T1000 (cell line): ENCODE measurements at regions not wholly inside any gene's neighbourhood (a gene's known extent, or its start where the extent isn't known, plus 50 kb on each side); places are given as distances from the start of the nearest gene placed in this dataset.
A peak's percentile ranks its signal among the peaks of the same experiment; 100 is the strongest.

Experiments used
- DNase-seq: peaks from one replicate; lab custom pipeline; 2025; ENCODE audit warnings: mixed read lengths; lab: John Stamatoyannopoulos, UW

GRCh38 chr5:68748101-68748500, 345.7 kb upstream of the SLC30A5 start:
- DNase-seq: no peak

GRCh38 chr5:68749077-68749476, 344.7 kb upstream of the SLC30A5 start:
- no peak for DNase-seq

GRCh38 chr5:68749631-68750030, 344.2 kb upstream of the SLC30A5 start:
- DNase-seq: no peak

GRCh38 chr5:68751661-68752060, 342.2 kb upstream of the SLC30A5 start:
- DNase-seq: no peak

- no peak for DNase-seq
Measured at GRCh38 chr5:68754536-68754935, 339.3 kb upstream of the SLC30A5 start.

- no peak for DNase-seq
Measured at GRCh38 chr5:68755293-68755692, 338.5 kb upstream of the SLC30A5 start.

- DNase-seq: no peak
Measured at GRCh38 chr5:68757006-68757405, 336.8 kb upstream of the SLC30A5 start.

- DNase-seq: no peak
Measured at GRCh38 chr5:68757626-68758212, 336.1 kb upstream of the SLC30A5 start.

- DNase-seq: no peak
Measured at GRCh38 chr5:68759593-68759992, 334.2 kb upstream of the SLC30A5 start.

- no peak for DNase-seq
Measured at GRCh38 chr5:68762201-68762600, 331.6 kb upstream of the SLC30A5 start.

GRCh38 chr5:68766952-68767464, 326.8 kb upstream of the SLC30A5 start:
- no peak for DNase-seq

GRCh38 chr5:68770551-68770950, 323.3 kb upstream of the SLC30A5 start:
- DNase-seq: no peak

GRCh38 chr5:68771221-68771620, 322.6 kb upstream of the SLC30A5 start:
- no peak for DNase-seq

GRCh38 chr5:68771732-68772131, 322.1 kb upstream of the SLC30A5 start:
- no peak for DNase-seq

- no peak for DNase-seq
Measured at GRCh38 chr5:68776381-68776780, 317.4 kb upstream of the SLC30A5 start.

- DNase-seq: no peak
Measured at GRCh38 chr5:68777135-68777534, 316.7 kb upstream of the SLC30A5 start.

- DNase-seq: no peak
Measured at GRCh38 chr5:68778484-68778883, 315.3 kb upstream of the SLC30A5 start.

- DNase-seq: no peak
Measured at GRCh38 chr5:68780299-68780955, 313.4 kb upstream of the SLC30A5 start.

- no peak for DNase-seq
Measured at GRCh38 chr5:68793074-68793473, 300.7 kb upstream of the SLC30A5 start.

- no peak for DNase-seq
Measured at GRCh38 chr5:68793993-68794392, 299.8 kb upstream of the SLC30A5 start.

GRCh38 chr5:68795190-68795589, 298.6 kb upstream of the SLC30A5 start:
- DNase-seq: no peak

- DNase-seq: peak; percentile 32
Measured at GRCh38 chr5:68798877-68799843, 294.7 kb upstream of the SLC30A5 start.

- DNase-seq: no peak
Measured at GRCh38 chr5:68802430-68802829, 291.4 kb upstream of the SLC30A5 start.
